ENCODE measurements at regions not wholly inside any gene's neighbourhood (a gene's known extent, or its start where the extent isn't known, plus 50 kb on each side); places are given as distances from the start of the nearest gene placed in this dataset.

- no peak for TF ChIP-seq CTCF (IDR thresholded peaks at IDR 0.05; ENCODE audit: low read depth, low read length, missing control alignments)
Measured at GRCh38 chr3:18070944-18071343, 328.5 kb upstream of the TBC1D5 start.

GRCh38 chr3:18070231-18070630 is 327.8 kb upstream of the TBC1D5 start:
- no peak for TF ChIP-seq CTCF (IDR thresholded peaks at IDR 0.05; ENCODE audit: low read depth, low read length, missing control alignments)

More at GRCh38 chr3:18070944-18071343, 328.5 kb upstream of the TBC1D5 start:
- DNase-seq (ENCODE audit: extremely low read depth, low read depth): no peak
- no peak overlapping the region for H3K4me3 ChIP-seq (replicated peaks; ENCODE audit: low read depth, low read length)

GRCh38 chr3:18069568-18069967 is 327.1 kb upstream of the TBC1D5 start:
- DNase-seq (ENCODE audit: extremely low read depth, low read depth): no peak
- no peak for TF ChIP-seq CTCF (IDR thresholded peaks at IDR 0.05; ENCODE audit: low read depth, low read length, missing control alignments)
- H3K4me3 ChIP-seq (replicated peaks; ENCODE audit: low read depth, low read length): no peak overlapping the region

More at GRCh38 chr3:18070231-18070630, 327.8 kb upstream of the TBC1D5 start:
- H3K4me3 ChIP-seq (replicated peaks; ENCODE audit: low read depth, low read length): no peak overlapping the region
- DNase-seq (ENCODE audit: extremely low read depth, low read depth): no peak

- no peak for DNase-seq (ENCODE audit: extremely low read depth, low read depth)
- no peak overlapping the region for H3K4me3 ChIP-seq (replicated peaks; ENCODE audit: low read depth, low read length)
- no peak for TF ChIP-seq CTCF (IDR thresholded peaks at IDR 0.05; ENCODE audit: low read depth, low read length, missing control alignments)
Measured at GRCh38 chr3:18066899-18067582, 324.6 kb upstream of the TBC1D5 start.

- H3K4me3 ChIP-seq (replicated peaks; ENCODE audit: low read depth, low read length): no peak overlapping the region
- DNase-seq (ENCODE audit: extremely low read depth, low read depth): no peak
- no peak for TF ChIP-seq CTCF (IDR thresholded peaks at IDR 0.05; ENCODE audit: low read depth, low read length, missing control alignments)
Measured at GRCh38 chr3:18064586-18064985, 322.2 kb upstream of the TBC1D5 start.

GRCh38 chr3:18062657-18063025 is 320.2 kb upstream of the TBC1D5 start:
- no peak overlapping the region for H3K4me3 ChIP-seq (replicated peaks; ENCODE audit: low read depth, low read length)
- no peak for TF ChIP-seq CTCF (IDR thresholded peaks at IDR 0.05; ENCODE audit: low read depth, low read length, missing control alignments)
- no peak for DNase-seq (ENCODE audit: extremely low read depth, low read depth)
